ENCODE measurements at regions not wholly inside any gene's neighbourhood (a gene's known extent, or its start where the extent isn't known, plus 50 kb on each side); places are given as distances from the start of the nearest gene placed in this dataset.

DNA sequence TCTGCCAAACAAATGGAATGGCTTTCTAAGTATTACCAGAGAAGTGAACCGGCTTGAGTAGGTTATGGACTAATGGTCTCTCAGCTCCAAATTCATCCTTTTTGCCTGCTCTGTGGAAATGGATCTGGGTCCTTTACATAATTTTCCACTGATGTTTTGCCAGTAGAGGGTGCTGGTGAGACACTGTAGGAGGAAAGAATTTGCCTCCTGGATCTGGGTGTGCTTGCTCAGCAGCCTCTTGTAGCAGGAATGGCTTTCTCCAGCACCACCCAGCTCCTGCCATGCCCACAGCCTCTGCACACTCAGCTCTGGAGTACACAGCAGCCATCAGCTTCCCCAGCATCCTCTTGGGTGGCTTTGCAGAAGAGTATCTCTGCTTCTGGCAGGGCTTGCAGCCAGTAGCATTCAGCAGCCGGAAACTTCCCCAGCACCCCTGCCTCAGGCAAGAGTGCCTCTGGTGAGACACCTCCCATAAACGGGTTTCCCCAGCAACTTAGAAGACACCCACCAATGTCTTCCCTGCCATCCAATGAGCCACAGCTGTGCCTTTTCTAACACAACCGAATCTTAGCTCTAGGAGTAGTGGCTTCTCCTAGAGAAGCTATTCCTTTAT, 235.0 kb upstream of the PLPP4 start:
- no peak overlapping the region for H3K9ac ChIP-seq
- no peaks in the 10 kb centered on the region for H4K20me1 ChIP-seq (ENCODE audit: insufficient read depth)
- TF ChIP-seq, protein P1, sequence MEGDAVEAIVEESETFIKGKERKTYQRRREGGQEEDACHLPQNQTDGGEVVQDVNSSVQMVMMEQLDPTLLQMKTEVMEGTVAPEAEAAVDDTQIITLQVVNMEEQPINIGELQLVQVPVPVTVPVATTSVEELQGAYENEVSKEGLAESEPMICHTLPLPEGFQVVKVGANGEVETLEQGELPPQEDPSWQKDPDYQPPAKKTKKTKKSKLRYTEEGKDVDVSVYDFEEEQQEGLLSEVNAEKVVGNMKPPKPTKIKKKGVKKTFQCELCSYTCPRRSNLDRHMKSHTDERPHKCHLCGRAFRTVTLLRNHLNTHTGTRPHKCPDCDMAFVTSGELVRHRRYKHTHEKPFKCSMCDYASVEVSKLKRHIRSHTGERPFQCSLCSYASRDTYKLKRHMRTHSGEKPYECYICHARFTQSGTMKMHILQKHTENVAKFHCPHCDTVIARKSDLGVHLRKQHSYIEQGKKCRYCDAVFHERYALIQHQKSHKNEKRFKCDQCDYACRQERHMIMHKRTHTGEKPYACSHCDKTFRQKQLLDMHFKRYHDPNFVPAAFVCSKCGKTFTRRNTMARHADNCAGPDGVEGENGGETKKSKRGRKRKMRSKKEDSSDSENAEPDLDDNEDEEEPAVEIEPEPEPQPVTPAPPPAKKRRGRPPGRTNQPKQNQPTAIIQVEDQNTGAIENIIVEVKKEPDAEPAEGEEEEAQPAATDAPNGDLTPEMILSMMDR (IDR thresholded peaks at IDR 0.05), result peak; percentile 55
- TF ChIP-seq RAD21 (IDR thresholded peaks at IDR 0.05; ENCODE audit: low read length) (peak; percentile 64), SIN3A (IDR thresholded peaks at IDR 0.05; ENCODE audit: borderline replicate concordance, low read depth, low read length) (no peak), SMC3 (IDR thresholded peaks at IDR 0.05; ENCODE audit: low read depth, low read length) (peak; percentile 29; the same call in 1 of the 2 replicates)
- peak; percentile 46 for DNase-seq
- no peaks in the 10 kb centered on the region for H3K27me3 ChIP-seq (ENCODE audit: insufficient read depth)
- peak overlapping the region in 1 of 2 experiments; percentile 37; a peak in 1 of 4 replicates for H3K4me3 ChIP-seq (ENCODE audit: low read depth in 2 of 2, low read length in 1 of 2)
- H3K9me3 ChIP-seq, result 0 out of 2 replicates have a peak, but pooled peaks cover 4% of the 10 kb centered on the region
- no peak overlapping the region for H3K27ac ChIP-seq (ENCODE audit: low read depth in 2 of 2, low read length in 1 of 2)
- ChIA-PET POLR2A (no interaction called here), CTCF (interaction anchor here (0.6 to 2.0 kb wide), 19 partner anchors 9 to 514 kb away, joined by 3 to 7 read pairs (median 3); no protein-coding TSS in a partner anchor)
- no peaks in the 10 kb centered on the region for H3K79me2 ChIP-seq (ENCODE audit: insufficient read depth)
- H3K36me3 ChIP-seq (replicated peaks in 1 of 2; ENCODE audit: control insufficient read depth in 1 of 2, insufficient read depth in 2 of 2, low read length in 1 of 2), result no peaks in the 10 kb centered on the region
- no peaks in the 10 kb centered on the region for H3K9me2 ChIP-seq
- H3K4me2 ChIP-seq, result no peak overlapping the region
- 33% methylated on average over 4 of the region's 4 CpGs for WGBS (ENCODE audit: low lambda C conversion rate)
- no peak overlapping the region for H2AFZ ChIP-seq (ENCODE audit: low read depth)
- H3K4me1 ChIP-seq (ENCODE audit: control insufficient read depth in 1 of 2, insufficient read depth in 2 of 2, low read depth in 1 of 2, low read length in 1 of 2), result no peaks in the 10 kb centered on the region
- no peaks in the 10 kb centered on the region for H3F3A ChIP-seq (replicated peaks; ENCODE audit: insufficient read depth)

DNA sequence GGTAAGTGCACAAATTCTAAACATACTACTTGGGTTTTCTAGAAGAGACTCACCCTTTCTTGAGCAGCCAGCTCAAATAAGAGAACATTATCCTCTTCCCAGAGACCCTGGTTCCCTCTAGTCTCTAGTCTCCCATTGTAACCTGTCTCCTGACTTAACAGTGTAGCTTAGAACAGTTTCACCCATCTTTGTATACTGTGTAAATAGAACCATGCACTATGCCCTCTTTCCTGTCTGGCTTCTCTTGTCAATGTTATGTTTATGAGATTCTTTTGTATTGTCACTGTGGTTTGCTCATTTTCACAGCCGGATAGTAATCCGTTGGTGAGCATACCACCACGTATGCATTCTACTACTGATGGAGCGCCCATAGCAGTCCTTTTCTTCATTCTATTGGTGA, 227.4 kb upstream of the PLPP4 start:
- no peaks in the 10 kb centered on the region for H3K9me2 ChIP-seq
- 72% methylated on average over 4 of the region's 4 CpGs for WGBS (ENCODE audit: low lambda C conversion rate)
- no peak for TF ChIP-seq FOSL2 (IDR thresholded peaks at IDR 0.05; ENCODE audit: borderline replicate concordance, low read depth)
- no peak for TF ChIP-seq POLR2AphosphoS5 (IDR thresholded peaks at IDR 0.05; ENCODE audit: low read depth, low read length)
- TF ChIP-seq CHD2 (IDR thresholded peaks at IDR 0.05; ENCODE audit: low read length, partially characterized antibody), result no peak
- TF ChIP-seq EP300 (IDR thresholded peaks at IDR 0.05; ENCODE audit: borderline replicate concordance in 1 of 2, low read depth in 1 of 2, low read length in 1 of 2), result no peak
- TF ChIP-seq, protein P2, sequence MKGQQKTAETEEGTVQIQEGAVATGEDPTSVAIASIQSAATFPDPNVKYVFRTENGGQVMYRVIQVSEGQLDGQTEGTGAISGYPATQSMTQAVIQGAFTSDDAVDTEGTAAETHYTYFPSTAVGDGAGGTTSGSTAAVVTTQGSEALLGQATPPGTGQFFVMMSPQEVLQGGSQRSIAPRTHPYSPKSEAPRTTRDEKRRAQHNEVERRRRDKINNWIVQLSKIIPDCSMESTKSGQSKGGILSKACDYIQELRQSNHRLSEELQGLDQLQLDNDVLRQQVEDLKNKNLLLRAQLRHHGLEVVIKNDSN (IDR thresholded peaks at IDR 0.05; ENCODE audit: borderline replicate concordance, low read depth), result no peak
- TF ChIP-seq, protein P3, sequence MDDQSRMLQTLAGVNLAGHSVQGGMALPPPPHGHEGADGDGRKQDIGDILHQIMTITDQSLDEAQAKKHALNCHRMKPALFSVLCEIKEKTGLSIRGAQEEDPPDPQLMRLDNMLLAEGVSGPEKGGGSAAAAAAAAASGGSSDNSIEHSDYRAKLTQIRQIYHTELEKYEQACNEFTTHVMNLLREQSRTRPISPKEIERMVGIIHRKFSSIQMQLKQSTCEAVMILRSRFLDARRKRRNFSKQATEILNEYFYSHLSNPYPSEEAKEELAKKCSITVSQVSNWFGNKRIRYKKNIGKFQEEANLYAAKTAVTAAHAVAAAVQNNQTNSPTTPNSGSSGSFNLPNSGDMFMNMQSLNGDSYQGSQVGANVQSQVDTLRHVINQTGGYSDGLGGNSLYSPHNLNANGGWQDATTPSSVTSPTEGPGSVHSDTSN (IDR thresholded peaks at IDR 0.05), result no peak
- TF ChIP-seq, protein P4, sequence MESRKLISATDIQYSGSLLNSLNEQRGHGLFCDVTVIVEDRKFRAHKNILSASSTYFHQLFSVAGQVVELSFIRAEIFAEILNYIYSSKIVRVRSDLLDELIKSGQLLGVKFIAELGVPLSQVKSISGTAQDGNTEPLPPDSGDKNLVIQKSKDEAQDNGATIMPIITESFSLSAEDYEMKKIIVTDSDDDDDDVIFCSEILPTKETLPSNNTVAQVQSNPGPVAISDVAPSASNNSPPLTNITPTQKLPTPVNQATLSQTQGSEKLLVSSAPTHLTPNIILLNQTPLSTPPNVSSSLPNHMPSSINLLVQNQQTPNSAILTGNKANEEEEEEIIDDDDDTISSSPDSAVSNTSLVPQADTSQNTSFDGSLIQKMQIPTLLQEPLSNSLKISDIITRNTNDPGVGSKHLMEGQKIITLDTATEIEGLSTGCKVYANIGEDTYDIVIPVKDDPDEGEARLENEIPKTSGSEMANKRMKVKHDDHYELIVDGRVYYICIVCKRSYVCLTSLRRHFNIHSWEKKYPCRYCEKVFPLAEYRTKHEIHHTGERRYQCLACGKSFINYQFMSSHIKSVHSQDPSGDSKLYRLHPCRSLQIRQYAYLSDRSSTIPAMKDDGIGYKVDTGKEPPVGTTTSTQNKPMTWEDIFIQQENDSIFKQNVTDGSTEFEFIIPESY (IDR thresholded peaks at IDR 0.05; ENCODE audit: borderline replicate concordance, low read depth), result no peak
- no peak for TF ChIP-seq RFX5 (IDR thresholded peaks at IDR 0.05; ENCODE audit: low read length)
- TF ChIP-seq TEAD4 (IDR thresholded peaks at IDR 0.05; ENCODE audit: borderline replicate concordance, insufficient read depth), result no peak
- TF ChIP-seq MXI1 (IDR thresholded peaks at IDR 0.05; ENCODE audit: low read depth, low read length), result no peak
- TF ChIP-seq, protein P1 (IDR thresholded peaks at IDR 0.05), result no peak
- TF ChIP-seq, protein P5, sequence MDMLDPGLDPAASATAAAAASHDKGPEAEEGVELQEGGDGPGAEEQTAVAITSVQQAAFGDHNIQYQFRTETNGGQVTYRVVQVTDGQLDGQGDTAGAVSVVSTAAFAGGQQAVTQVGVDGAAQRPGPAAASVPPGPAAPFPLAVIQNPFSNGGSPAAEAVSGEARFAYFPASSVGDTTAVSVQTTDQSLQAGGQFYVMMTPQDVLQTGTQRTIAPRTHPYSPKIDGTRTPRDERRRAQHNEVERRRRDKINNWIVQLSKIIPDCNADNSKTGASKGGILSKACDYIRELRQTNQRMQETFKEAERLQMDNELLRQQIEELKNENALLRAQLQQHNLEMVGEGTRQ (IDR thresholded peaks at IDR 0.05; ENCODE audit: borderline replicate concordance, low read depth, low read length), result no peak
- no peak for TF ChIP-seq FOXM1 (IDR thresholded peaks at IDR 0.05; ENCODE audit: low read depth)
- TF ChIP-seq RCOR1 (IDR thresholded peaks at IDR 0.05; ENCODE audit: low read length), result no peak

More for the DNA sequence above, 227.4 kb upstream of the PLPP4 start:
- Histone ChIP-seq H3F3A (replicated peaks; ENCODE audit: insufficient read depth) (no peaks in the 10 kb centered on the region), H4K20me1 (ENCODE audit: insufficient read depth) (no peaks in the 10 kb centered on the region), H2AFZ (ENCODE audit: low read depth) (no peak overlapping the region), H3K4me2 (no peak overlapping the region), H3K9ac (no peak overlapping the region), H3K36me3 (replicated peaks in 1 of 2; ENCODE audit: control insufficient read depth in 1 of 2, insufficient read depth in 2 of 2, low read length in 1 of 2) (no peaks in the 10 kb centered on the region), H3K79me2 (ENCODE audit: insufficient read depth) (no peaks in the 10 kb centered on the region), H3K4me3 (ENCODE audit: low read depth in 2 of 2, low read length in 1 of 2) (no peak overlapping the region), H3K27ac (ENCODE audit: low read depth in 2 of 2, low read length in 1 of 2) (no peak overlapping the region), H3K9me3 (no peaks in the 10 kb centered on the region), H3K4me1 (ENCODE audit: control insufficient read depth in 1 of 2, insufficient read depth in 2 of 2, low read depth in 1 of 2, low read length in 1 of 2) (no peaks in the 10 kb centered on the region), H3K27me3 (ENCODE audit: insufficient read depth) (no peaks in the 10 kb centered on the region)
- CTCF ChIA-PET, result interaction anchor here (1.8 kb wide), 1 partner anchor 8 kb away, joined by 4 read pairs; no protein-coding TSS in a partner anchor
- no peak for DNase-seq
- POLR2A ChIA-PET, result interaction anchor here (0.7 kb wide), 1 partner anchor 48 kb away, joined by 3 read pairs; no protein-coding TSS in a partner anchor
